HG03432 (cell line): ENCODE measurements at regions not wholly inside any gene's neighbourhood (a gene's known extent, or its start where the extent isn't known, plus 50 kb on each side); places are given as distances from the start of the nearest gene placed in this dataset.

Source experiments
- ATAC-seq: cut with Tn5 transposase; IDR thresholded peaks from one replicate; pipeline ENCODE4 v1.9.1; 2021; ENCODE audit warnings: mild to moderate bottlenecking, moderate library complexity; ENCODE audit not compliant: unreplicated experiment

GRCh38 chr22:48603621-48604320 lies 1223.9 kb downstream of the BRD1 start:
- no peak for ATAC-seq

DNA sequence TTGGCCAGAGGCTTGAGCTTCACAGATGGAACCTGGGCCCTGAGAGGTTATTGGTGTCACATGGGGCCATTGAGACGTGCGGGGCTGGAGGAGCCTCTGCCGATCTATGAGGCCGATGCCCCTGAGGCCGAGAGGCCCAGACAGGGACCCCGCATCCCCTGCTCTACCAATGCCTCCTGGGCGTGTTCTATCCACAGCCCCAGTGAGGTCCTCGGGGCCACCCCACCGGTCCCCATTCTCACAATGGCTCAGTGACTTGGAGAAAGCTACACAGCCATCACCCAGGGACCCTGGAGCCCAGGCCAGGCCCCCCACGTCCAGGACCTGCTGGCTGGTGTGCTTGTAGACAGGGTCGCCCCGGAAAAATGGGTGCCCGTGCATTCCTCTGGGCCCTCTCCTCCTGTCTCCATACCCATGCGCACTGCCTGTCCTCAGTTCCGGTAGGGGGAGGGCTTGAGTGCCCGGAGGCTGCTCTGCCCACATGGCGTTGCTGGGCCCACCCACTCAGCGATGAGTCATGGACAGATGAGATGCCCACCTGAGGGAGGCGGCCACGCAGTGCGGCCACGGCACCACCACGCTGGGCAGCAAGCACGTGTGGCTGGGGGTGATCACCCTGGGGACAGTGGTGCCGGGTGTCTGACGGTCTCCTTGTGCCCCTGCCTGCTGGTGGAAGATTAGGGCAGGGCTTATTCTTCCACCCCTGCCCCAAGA lies 1224.7 kb downstream of the BRD1 start:
- ATAC-seq, result no peak

- ATAC-seq, result no peak
Observed at GRCh38 chr22:48600681-48601080, 1227.0 kb downstream of the BRD1 start.

DNA sequence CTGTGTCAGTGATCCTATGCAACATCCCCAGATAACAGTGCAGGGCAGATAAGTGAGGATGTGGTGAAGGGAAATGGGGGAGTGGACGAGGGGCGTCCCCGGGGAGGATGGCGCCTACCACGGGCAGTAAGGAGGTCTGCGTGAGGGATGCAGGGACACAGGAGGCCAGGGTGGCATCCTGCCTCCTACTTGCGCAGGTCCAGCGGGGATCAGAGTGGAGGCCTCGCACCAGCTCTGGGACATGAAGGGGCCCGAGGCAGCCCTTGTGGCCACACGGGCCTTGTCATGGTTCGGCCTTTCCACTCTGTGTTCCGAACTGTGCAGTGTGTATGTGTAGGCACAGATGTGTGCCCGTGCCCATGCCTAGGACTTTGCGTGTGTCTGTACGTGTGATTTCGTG lies 1227.5 kb downstream of the BRD1 start:
- ATAC-seq, result no peak

DNA sequence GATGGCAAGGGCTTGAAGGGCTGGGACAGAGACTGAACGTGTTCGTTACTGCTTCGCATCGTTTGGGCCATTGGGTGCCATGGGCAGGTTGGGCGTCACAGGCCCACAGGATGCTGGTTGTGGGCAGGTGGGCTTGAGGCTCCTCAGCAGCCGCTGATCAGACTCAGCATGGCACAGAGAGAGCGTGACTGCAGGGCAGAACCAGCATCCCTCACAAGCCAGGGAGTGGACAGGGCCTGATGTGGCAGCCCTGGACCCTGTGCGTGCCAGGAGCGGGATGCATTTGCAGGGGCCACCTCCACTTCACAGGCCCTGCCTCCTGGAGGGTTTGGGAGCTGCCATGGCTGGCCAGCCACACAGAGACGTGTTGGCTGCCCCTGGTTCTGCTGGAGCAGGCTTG lies 1228.3 kb downstream of the BRD1 start:
- no peak for ATAC-seq

DNA sequence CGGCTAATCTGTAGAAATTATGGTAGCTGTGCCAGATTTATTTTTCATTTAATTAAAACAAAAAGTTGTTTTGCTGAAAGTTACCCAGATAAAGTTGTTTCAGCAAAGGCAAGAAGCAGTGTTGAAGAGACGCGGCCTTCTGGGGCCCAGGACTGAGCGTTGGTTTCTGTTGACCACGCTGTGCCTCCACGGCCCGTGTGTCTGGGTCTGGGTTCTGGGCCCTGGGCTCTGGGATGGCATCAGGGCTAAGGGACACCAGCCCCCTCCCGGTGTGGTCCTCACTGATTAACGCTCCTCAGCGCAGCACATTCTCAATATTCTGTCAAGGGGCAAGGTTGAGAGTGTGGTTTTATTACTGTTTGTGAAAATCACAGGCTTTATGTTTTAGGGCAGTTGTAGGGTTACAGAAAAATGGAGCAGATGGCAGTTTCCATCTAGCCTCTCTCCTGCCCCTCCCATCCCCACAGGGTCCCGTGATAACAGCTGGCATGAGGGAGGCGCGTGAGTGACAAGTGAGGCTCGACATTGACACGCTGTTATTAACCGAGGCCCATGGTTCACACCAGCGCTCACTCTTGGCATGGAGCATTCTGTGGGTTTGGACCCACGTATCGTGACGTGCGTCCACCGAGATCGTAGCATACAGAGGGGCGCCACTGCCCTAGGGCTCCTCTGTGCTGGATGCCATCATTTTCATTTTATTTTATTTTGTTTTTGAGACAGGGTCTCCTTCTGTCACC lies 1231.4 kb downstream of the BRD1 start:
- no peak for ATAC-seq

- ATAC-seq, result no peak
Observed at GRCh38 chr22:48595511-48595905, 1232.2 kb downstream of the BRD1 start.

DNA sequence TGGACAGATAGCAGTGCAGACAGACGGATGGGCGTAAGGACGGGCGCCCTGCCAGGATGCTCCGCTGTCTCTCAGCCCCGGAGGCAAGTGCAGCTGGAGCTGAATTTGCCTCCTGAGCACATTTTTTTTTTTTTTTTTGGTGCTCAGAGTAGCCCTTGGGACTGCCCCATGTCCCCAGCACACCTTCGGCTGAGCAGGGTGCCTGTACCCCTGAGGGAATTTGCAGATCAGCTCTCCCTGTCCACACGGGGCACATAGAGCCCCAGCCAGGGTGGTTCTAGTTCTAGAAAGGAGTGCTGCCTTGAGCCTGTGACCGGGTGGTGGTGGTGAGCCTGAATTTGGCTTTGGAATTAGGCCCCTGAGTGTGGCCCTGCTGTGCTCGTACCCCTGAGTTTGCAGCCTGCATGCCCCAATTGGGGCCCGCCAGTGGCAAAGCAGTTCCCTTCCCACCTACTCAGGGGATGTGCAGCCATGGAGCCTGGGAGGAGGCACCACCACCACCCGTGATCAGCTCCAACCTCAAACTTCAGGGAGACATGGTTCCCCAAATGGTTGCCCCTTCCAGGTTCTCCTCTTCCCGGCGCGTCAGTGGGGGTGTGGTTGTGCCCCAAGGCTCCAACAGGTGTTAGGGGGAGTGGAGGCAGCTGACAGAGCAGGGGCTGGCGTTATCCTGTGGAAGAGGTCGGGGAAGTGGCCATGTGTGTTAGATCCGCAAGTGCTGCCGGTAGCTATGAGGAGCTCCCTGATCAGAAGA lies 1232.7 kb downstream of the BRD1 start:
- no peak for ATAC-seq

DNA sequence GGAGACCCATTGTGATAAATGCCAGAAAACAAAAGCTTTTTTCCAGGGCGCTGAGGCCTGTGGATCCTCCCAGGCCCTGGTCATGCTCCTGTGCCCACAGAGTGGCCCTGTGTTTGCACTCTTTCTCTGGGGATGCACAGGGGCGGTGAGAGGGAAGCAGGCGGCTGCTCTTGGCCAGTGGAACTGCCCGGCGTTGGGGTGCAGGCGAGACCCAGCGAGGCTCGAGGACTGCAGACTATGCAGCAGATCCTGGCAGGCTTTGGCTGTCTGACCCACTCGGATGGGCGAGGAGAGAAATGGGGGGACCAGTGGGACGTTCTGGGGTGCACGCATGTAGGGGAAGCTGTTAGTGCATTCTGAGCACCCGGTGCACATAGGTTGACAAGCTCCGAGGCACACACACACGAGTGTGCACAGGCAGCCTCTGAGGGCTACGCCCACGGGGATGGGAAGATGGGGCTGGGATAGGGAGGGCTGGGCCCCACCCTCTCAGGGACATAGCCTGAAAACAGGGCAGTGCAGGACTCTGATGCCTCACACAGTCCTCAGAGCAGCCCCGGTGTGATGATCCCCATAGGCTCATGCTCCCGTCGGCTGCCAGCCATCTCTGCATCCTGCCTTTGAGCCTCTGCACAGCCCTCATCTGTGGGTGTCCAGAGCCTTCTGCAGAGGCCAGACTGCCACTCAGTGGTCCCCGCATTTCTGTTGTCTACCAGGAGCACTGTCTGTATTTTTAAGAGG lies 1233.5 kb downstream of the BRD1 start:
- no peak for ATAC-seq

- ATAC-seq, result no peak
Observed at GRCh38 chr22:48593551-48593950, 1234.1 kb downstream of the BRD1 start.

- no peak for ATAC-seq
Observed at GRCh38 chr22:48592931-48593330, 1234.7 kb downstream of the BRD1 start.

GRCh38 chr22:48592488-48592887 lies 1235.2 kb downstream of the BRD1 start:
- ATAC-seq, result no peak

GRCh38 chr22:48592066-48592345 lies 1235.7 kb downstream of the BRD1 start:
- ATAC-seq, result no peak

- no peak for ATAC-seq
Observed at GRCh38 chr22:48591286-48592065, 1236.2 kb downstream of the BRD1 start.

DNA sequence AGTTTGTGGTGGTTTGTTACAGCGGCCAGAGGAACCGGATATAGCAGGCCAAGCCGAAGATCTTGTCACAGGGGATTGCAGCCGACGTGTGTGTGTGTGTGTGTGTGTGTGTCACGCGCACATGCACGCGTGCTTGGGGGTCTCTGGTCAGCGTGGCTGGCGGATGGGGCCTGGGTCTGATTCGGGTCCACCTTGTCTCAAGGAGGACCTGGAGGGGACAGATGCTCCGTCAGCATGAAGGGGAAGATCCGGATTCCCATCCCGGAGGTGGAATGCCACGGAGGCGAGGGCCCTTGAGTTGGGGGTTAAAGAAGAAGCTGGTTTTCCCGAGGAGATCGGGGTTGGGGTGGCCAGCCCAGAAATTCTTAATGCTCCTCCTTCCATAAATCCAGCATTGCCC lies 1237.8 kb downstream of the BRD1 start:
- no peak for ATAC-seq

DNA sequence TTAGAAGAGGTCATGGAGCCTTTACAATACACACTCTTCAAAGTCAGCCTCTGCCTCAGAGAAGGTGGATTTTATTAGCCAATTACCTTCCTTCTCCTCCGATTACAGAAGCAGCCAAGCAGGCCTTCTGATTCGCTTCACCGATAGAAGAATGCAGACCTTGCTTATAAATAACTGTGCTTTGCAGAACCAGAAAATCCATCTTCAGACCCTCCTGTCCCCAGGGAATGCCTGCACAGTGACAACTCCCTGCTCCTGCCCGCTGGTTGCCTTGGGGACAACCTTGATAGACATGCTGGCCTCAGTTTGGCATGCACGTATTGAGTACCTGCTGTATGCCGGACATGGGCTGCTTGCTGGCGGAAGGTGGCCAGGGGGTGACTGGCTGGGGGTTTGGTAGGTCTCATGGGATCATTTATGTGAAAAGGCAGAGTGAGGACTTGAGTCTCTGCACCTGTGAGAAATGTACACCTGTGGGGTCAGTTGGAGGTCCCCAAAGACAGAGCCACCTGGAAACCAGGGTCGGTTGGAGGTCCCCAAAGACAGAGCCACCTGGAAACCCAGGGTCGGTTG lies 1238.7 kb downstream of the BRD1 start:
- ATAC-seq, result no peak

DNA sequence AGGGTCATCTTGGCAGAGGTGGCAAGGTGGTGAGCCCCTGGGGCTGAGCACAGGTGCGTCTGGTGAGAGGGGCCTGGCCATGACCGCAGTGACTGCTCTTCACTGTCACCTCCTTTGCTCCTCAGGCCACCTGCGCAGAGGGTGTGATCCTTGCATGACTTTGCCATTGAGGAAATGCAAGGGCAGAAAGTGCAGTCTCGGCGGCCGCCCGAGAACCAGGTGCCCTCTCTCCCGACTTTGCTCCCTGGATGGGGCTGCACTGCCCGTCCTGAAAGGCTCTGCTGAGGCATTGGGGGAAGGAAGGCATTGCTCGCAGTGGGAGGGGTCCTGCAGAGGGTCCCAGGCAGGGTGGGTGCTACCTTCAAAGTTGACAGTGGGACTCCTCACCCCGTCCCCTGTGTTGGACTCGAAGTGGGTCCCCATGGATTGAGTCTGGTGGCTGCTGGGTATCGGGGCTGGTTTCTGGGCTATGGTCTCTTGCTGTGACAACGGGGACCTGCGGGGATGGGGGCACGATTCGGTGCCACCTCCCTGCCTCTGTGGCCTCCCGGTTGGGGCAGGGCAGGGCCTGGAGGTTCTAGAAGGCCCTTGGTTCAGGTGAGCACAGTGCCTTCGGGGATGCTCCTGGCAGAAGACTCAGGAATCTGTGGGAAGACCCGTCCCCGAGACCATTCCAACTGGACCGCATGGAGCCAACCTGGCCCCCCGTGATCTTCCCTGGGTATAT lies 1239.4 kb downstream of the BRD1 start:
- no peak for ATAC-seq

- no peak for ATAC-seq
Observed at GRCh38 chr22:48587236-48587865, 1240.3 kb downstream of the BRD1 start.

- ATAC-seq, result no peak
Observed at GRCh38 chr22:48586799-48587185, 1240.9 kb downstream of the BRD1 start.
